Endothelial cell (in vitro differentiated cells): ENCODE measurements at regions not wholly inside any gene's neighbourhood (a gene's known extent, or its start where the extent isn't known, plus 50 kb on each side); places are given as distances from the start of the nearest gene placed in this dataset.

Source experiments
- DNase-seq: peaks from one replicate; pipeline ENCODE4 v3.0.0; 2021; ENCODE audit warnings: low spot score
- H3K27ac Mint-ChIP-seq: one replicate; pipeline ENCODE4 v1.8.0; 2021; ENCODE audit warnings: mixed read lengths, inconsistent platforms; ENCODE audit not compliant: unreplicated experiment
- H3K27me3 Mint-ChIP-seq: one replicate; pipeline ENCODE4 v1.8.0; 2021; ENCODE audit warnings: mild to moderate bottlenecking, moderate library complexity, mixed read lengths, inconsistent platforms; ENCODE audit not compliant: unreplicated experiment
- H3K36me3 Mint-ChIP-seq: one replicate; pipeline ENCODE4 v1.8.0; 2021; ENCODE audit warnings: mild to moderate bottlenecking, low read depth, mixed read lengths, inconsistent platforms; ENCODE audit not compliant: unreplicated experiment
- H3K4me1 Mint-ChIP-seq: one replicate; pipeline ENCODE4 v1.8.0; 2021; ENCODE audit warnings: mild to moderate bottlenecking, mixed read lengths, inconsistent platforms; ENCODE audit not compliant: unreplicated experiment
- H3K4me3 Mint-ChIP-seq: one replicate; pipeline ENCODE4 v1.8.0; 2021; ENCODE audit warnings: mild to moderate bottlenecking, mixed read lengths, inconsistent platforms; ENCODE audit not compliant: unreplicated experiment
- H3K9me3 Mint-ChIP-seq: one replicate; pipeline ENCODE4 v1.8.0; 2021; ENCODE audit warnings: mixed read lengths, inconsistent platforms; ENCODE audit not compliant: unreplicated experiment
- TF ChIP-seq, protein P1 (sequence below): fragments of 200-600 bp; sonication (generic); IDR thresholded peaks from one replicate; pipeline ENCODE4 v1.5.0; 2021; ENCODE audit warnings: antibody characterized with exemption; ENCODE audit not compliant: unreplicated experiment

- no peaks in the 10 kb centered on the region for H3K9me3 Mint-ChIP-seq
- no peaks in the 10 kb centered on the region for H3K36me3 Mint-ChIP-seq
- TF ChIP-seq, protein P1, sequence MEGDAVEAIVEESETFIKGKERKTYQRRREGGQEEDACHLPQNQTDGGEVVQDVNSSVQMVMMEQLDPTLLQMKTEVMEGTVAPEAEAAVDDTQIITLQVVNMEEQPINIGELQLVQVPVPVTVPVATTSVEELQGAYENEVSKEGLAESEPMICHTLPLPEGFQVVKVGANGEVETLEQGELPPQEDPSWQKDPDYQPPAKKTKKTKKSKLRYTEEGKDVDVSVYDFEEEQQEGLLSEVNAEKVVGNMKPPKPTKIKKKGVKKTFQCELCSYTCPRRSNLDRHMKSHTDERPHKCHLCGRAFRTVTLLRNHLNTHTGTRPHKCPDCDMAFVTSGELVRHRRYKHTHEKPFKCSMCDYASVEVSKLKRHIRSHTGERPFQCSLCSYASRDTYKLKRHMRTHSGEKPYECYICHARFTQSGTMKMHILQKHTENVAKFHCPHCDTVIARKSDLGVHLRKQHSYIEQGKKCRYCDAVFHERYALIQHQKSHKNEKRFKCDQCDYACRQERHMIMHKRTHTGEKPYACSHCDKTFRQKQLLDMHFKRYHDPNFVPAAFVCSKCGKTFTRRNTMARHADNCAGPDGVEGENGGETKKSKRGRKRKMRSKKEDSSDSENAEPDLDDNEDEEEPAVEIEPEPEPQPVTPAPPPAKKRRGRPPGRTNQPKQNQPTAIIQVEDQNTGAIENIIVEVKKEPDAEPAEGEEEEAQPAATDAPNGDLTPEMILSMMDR: no peak
- no peak for DNase-seq
- no peak overlapping the region for H3K27ac Mint-ChIP-seq
- H3K4me1 Mint-ChIP-seq: no peaks in the 10 kb centered on the region
- H3K4me3 Mint-ChIP-seq: no peak overlapping the region
- no peaks in the 10 kb centered on the region for H3K27me3 Mint-ChIP-seq
Observed at GRCh38 chr5:101897914-101898313, 398.2 kb downstream of the SLCO4C1 start.

DNA sequence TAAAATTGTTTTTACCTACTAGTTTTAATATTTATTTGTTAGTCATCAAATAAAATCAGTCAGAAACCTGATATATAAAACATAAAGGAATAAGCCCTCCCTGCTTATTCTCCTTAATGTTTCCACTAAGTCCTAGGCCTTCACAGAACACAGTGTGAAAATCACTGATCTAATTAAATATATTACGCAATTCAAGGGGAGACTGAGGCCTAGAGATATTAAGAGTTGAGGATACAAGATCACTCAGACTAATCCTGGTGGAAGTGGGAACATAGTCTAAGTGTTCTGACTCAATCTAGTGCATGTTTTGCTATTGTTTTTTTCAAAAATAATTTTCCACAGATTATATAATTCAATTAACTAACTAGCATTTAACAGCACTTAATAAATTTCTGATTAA, 401.1 kb downstream of the SLCO4C1 start:
- no peak overlapping the region for H3K4me3 Mint-ChIP-seq
- no peaks in the 10 kb centered on the region for H3K36me3 Mint-ChIP-seq
- no peak overlapping the region for H3K27ac Mint-ChIP-seq
- no peaks in the 10 kb centered on the region for H3K4me1 Mint-ChIP-seq
- no peaks in the 10 kb centered on the region for H3K9me3 Mint-ChIP-seq
- TF ChIP-seq, protein P1: no peak
- no peaks in the 10 kb centered on the region for H3K27me3 Mint-ChIP-seq
- DNase-seq: no peak

- Mint-ChIP-seq H3K27ac (no peak overlapping the region), H3K4me3 (no peak overlapping the region), H3K9me3 (no peaks in the 10 kb centered on the region), H3K4me1 (no peaks in the 10 kb centered on the region), H3K27me3 (no peaks in the 10 kb centered on the region), H3K36me3 (no peaks in the 10 kb centered on the region)
- TF ChIP-seq, protein P1: no peak
- DNase-seq: no peak
Observed at GRCh38 chr5:101878190-101878589, 417.9 kb downstream of the SLCO4C1 start.

DNA sequence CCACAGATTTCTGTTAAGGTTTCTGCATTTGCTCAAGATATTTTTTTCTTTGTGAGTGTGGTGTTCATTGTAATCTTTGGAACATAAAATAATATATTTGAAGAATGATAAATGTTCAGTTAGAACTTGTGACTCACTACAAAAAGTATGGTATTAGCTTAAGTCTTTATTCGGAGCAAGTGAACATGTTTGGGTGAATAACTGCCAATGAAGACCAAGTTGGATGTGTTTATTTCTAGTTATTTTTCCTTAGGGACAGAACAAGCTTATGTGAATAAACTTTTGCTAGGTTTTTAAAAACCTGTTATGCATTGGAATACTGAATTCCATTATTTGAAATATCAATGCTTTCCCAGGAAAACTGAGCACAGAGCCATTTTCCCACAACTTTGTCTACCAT, 418.6 kb downstream of the SLCO4C1 start:
- H3K4me1 Mint-ChIP-seq: no peaks in the 10 kb centered on the region
- H3K9me3 Mint-ChIP-seq: no peaks in the 10 kb centered on the region
- H3K27ac Mint-ChIP-seq: no peak overlapping the region
- no peak for DNase-seq
- H3K4me3 Mint-ChIP-seq: no peak overlapping the region
- H3K36me3 Mint-ChIP-seq: no peaks in the 10 kb centered on the region
- TF ChIP-seq, protein P1: no peak
- no peaks in the 10 kb centered on the region for H3K27me3 Mint-ChIP-seq

DNA sequence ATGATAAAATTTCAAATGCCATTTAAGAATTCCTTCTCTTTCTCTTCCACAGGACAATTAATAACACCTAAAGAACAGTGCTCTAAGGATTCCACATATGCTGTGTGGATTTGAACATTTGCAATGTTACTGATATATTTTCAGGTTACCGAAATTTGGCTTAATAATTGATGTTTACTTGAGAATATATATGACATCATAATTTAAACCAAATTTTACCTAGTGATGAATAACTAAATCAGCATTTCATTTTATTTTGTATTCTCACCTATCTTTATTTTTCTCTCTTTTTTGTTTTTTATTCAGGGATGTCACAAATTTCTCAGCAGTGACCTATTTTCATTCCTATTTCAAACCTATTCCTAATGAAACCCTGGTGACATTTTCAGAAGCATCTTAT, 429.6 kb downstream of the SLCO4C1 start:
- Mint-ChIP-seq H3K36me3 (no peaks in the 10 kb centered on the region), H3K9me3 (no peaks in the 10 kb centered on the region), H3K4me3 (no peak overlapping the region), H3K27ac (no peak overlapping the region), H3K27me3 (no peaks in the 10 kb centered on the region), H3K4me1 (no peaks in the 10 kb centered on the region)
- TF ChIP-seq, protein P1: no peak
- DNase-seq: no peak
